ENCODE measurements at regions not wholly inside any gene's neighbourhood (a gene's known extent, or its start where the extent isn't known, plus 50 kb on each side); places are given as distances from the start of the nearest gene placed in this dataset.
"Not testable (repeated sequence)": the region's sequence is repeated elsewhere in the genome, so short reads cannot be mapped to it uniquely, and the experiment has no call there.

DNA sequence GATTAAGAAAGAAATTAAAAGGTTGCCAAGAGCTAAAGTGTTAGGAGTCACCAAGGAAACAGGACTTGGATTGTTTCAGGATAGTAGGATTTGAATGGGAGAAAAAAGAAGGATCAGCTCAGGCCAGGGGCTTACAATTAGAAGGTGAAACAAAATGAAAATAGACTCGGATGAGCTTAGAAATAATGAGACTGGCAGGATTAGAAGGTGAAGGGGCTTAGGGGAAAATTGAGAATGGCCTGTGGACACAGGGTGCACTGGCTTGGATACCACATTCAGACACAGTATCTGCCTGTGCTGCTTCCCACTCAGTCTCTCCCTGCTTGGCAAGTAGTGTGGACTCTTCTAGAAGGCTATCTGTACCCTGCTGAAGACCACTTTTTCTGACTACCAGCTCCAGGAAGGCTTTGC is 206.1 kb upstream of the ATP10A start:
- no peak for DNase-seq

DNA sequence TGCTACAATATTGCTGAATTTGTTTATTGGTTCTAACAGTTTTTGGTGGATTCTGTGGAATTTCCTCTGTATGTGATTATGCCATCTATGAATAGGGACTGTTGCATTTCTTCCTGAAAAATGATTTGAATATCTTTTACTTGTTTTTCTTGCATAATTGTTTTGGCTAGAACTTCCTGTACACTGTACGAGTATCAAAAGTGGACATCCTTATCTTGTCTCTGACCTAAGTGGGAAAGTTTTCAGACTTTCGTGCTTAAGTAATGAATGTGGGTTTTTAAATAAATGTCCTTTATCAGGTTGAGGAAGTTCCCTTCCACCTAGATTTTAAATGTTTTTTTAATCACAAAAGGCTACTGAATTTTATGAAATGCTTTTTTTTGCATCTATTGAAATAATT is 203.8 kb upstream of the ATP10A start:
- DNase-seq, result no peak

DNA sequence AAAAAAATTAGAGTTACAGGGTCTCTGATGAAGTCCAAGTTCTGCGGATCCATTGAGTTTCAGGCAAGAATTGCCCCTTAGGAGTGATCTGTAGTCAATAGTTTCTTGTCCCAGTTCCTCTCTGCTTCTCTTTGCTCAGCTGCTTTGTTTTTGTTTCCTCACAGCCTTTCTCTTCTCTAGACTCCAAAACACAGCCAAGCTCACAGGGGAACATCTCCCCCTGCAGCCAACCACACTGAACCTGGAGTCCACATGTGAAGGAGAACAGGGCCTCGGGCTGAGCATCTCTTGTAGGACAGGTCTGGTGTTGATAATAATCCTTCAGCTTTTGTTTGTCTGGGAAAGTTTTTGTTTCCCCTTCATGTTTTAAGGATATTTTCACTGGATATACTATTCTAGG is 202.6 kb upstream of the ATP10A start:
- DNase-seq, result no peak

DNA sequence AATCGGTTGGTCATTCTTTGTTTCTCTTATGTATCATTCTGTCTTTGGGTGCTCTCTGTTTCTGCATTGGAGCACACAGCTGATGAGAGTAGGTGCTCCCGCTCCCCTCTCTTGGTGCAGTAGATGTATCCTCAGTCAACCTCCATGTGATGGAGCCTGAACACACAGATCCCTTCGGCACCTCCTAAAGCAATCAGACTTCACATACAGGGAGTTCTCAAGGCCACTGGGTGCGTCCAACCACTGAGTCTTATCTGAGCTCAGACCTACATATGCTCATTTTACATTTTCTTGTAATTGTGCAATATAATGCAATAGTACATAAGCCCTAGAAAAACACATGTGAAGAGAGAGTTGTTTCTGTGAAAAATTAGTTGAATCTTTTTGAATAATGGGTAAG is 198.1 kb upstream of the ATP10A start:
- no peak for DNase-seq

DNA sequence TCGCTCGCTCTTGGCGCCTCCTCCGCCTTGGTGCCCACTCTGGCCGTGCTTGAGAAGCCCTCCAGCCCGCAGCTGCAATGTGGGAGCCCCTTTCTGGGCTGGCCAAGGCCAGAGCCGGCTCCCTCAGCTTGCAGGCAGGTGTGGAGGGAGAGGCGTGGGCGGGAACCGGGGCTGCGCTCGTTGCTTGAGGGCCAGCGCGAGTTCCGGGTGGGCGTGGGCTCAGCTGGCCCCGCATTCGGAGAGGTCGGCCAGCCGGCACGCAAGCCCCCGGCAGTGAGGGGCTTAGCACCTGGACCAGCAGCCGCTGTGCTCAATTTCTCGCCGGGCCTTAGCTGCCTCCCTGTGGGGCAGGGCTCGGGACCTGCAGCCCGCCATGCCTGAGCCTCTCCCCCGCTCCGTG is 193.6 kb upstream of the ATP10A start:
- DNase-seq, result not testable (repeated sequence)

DNA sequence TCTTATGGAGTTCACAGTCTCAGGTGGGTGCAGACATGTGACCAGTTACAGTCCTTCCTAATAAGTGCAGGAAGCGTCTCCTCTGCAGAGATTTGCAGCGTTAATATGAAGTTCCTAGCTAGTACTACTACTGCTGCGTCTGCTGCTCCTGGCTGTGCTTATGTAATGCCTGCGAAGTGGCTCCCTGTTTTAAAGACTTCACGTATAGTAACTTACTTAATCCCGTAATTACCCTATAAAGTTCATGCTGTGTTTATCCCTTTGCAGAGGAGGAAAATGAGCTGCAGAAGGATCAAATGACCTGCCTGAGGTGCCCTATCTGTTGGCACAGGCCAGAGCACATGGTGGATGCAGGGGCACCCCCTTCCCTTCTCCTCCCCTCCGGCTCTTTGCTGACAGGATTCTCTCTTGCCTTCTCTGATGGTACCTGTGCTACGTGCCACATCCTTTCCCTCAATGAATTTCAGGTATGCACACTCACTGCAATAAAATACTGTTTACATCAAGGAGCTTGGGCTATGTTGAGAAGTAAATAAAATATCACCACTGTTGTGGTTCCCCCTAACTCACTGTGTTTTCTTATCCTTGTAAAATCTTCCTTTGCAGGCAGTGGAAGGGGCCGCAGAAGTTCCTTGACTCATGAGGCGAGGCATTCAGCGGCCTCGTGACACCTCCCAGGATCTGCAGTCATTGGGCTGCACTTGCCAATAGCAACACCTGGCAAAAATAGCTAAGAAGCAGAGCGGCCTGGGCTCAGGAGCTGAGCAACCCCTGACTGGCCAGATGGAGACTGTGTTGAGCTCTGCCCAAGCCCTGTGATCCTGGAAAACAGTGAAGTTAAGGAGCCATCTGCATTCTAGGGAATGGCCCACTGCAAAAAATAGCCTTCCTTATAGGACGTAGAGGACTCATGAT is 188.9 kb upstream of the ATP10A start:
- DNase-seq, result no peak

DNA sequence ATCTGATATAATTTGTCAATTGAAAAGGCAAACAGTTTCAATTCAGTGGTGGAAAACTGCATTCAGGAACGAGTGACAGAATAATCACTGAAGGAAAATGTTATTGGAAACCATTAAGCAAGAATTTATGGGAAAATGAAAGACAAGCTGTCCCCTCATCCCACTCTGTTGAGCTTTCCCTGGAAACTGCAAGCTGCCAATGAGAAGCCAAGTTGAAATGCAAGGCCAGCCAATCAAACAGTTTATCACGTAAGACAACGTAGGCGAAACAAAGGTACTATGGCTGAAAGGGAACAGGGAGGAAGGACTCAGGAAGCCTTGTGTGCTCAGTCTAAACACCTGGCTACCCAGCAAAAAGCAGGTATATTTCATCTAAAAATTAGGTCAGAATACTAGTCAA is 187.9 kb upstream of the ATP10A start:
- no peak for DNase-seq

DNA sequence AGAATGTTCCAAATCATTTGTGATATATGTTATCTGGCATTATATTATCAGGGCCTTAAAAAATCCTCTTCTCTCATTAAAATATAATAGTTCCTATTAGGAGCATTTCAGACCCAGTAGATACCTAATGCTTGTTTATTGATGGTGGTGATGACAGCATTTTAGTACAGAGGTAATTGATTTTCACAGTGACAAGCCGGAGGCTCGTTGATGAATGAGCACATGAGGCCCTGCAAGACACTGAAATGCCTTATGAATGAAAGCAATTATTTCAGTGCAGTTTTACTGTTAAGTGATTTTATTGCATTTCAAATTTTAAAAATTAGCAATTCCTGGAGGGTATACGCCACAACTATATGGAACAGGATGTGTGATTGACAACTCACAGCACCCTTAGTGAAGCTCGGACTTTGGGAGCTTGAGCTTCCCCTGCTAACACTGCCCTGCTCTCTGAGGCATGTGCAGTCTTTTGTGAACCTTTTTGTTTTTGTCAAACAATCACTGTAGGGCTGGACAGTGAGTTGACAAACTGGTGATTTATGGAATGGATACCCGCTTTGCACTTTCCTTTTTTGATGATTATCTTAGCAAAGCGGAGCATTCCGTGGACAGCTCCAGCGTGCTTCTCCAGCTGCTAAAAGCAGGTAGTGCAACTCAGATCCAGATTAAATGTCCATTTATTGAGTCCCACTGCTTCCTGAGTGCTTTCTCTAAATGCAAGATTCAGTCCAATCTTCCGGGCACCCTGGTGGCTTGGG is 187.0 kb upstream of the ATP10A start:
- DNase-seq, result no peak

DNA sequence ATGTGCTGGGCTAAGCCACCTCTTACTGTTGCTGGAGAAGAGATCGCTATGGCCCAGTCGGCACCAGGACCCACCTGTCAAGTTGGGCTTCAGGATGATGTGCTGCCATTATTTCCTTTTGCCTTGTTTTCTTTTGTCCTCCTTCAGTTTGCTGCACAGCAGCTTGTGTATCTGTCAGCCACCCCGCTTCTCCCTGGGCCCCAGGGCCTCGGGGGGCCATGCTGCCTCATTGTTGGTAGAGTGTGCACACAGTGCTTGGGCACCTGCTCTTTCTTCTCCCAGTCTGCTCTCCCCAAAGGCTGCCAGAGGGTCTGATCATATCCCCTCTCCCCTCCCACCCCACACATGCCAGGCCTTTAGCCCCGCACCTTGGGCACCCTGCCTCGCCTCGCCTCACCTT is 185.5 kb upstream of the ATP10A start:
- DNase-seq, result no peak

DNA sequence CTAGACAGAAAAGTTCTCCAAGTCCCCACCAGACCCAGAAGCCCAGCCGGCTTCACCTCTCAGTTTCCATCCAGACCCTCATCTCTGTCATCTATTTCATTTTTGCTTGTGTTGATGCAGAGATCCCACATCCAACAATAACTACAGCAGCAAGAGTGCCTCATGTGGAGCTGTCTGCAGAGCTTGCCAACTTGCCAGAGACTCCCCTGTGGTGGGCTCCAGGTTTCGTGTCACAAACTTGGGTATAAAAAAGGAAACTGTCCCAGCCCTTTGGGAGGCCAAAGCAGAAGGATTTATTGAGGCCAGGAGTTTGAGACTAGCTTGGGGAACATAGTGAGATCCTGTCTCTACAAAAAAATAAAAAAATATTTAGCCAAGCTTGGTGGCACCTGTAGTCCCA is 182.4 kb upstream of the ATP10A start:
- no peak for DNase-seq

DNA sequence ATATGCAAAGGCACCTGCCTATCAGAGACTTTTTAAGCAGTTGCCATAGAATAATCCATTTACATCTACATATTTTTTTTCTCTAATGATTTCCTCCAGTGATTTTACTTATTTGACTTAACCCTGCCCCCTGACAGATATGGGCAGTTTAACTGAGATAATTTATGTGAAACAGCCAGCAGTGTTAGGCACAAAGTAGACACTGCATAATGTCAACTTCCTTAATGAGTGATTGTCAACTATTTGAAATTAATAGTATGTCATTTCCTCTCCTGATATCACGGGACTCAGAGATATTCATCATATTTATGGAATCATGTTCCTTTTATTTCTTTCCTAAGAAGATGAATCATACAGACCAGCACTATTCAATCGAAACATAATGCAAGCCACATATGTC is 179.9 kb upstream of the ATP10A start:
- no peak for DNase-seq

DNA sequence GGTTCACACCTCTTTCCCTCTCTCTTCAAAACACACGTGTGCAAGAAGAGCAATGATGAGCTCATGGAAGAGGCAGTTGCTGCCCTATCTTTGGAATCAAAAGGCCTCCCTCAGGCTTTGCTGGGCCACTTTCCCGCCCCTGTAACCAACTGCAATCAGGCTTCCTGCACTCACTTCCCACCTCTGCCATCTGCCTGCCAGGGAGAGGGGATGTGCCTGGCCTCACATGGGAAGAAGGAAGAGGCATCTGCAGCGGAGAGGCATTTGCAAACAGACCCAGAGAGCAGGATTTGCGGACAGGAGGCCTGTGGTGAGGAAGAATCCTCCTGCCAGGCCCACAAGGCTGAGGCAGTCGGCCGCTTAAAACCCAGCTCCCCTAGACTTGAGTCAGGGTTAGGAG is 175.6 kb upstream of the ATP10A start:
- no peak for DNase-seq

DNA sequence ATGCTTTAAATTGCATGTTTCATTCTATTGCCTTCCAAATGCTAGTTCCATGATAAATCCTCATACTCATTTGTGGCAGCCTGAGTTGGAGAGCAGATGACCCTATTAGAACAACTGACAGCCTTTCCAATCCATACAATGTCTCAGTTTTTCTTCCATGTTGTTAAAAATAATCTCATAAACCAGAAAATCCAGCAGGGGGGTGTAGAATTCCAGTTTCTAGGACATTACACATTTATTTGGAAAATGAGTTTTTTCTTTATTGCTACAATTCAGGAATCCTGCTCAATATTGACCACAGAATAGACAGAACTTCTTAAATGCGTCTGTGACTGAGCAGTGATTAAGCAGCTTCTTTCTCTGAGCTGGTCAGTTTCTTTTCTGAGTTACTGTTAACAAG is 174.2 kb upstream of the ATP10A start:
- no peak for DNase-seq

DNA sequence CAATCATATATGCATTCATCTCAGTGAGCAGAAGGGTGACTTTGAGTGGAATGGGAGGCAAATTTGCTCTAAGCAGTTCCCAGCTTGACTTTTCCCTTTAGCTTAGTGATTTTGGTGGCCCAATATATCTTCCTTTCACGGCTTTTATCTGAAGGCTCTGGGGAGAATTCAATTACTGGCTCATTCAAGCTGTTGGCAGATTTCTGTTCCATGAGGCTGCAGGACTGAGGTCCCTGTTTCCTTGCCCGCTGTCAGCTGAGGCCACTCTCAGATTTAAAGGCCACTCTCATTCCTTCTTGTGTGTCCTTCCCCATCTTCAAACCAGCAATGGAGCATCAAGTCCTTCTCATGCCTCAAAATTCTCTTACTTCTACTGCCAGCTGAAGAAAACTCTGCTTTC is 170.4 kb upstream of the ATP10A start:
- no peak for DNase-seq

DNA sequence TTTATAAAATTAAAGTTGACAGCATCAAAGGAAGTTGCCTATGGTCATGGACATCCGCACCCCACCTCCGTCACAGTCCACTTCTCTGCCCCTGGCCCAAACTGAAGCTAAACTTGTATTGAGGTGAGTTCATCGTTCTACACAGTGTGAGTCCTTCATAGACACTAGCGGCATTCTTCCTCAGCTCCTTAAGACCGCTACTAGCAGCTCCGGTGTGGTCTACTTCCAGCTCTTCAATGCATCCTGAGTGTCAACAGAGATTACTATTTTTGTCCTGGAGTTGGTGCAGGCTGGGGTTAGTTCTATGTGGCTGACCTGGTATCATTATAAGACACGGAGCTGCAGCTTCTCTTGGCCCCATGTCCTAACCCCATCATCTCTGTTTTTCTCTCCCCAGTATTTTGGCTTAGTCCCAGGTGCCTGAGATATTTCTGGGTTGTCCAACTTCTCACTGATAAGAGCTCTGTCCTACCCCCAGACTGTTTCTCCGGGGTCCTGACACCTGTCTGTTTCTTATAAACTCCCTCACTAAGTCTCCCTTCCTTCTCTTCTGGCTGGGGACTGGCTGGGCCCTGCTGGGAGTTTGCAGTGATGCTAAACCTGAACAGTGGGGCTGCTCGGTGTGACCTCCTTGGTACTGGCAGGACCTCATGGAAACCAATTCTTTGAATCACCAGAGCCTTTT is 169.2 kb upstream of the ATP10A start:
- no peak for DNase-seq

DNA sequence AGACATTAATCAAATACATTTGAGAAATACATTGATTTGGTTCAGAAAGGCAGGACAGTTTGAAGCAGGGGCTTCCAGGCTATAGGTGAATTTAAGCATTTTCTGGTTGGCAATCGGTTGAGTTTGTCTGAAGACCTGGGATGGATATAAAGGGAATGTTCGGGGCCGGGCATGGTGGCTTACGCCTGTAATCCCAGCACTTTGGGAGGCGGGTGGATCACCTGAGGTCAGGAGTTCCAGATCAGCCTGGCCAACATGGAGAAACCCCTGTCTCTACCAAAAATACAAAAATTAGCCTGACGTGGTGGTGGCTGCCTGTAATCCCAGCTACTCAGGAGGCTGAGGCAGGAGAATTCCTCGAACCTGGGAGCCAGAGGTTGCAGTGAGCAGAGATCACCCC is 166.5 kb upstream of the ATP10A start:
- DNase-seq, result not testable (repeated sequence)

DNA sequence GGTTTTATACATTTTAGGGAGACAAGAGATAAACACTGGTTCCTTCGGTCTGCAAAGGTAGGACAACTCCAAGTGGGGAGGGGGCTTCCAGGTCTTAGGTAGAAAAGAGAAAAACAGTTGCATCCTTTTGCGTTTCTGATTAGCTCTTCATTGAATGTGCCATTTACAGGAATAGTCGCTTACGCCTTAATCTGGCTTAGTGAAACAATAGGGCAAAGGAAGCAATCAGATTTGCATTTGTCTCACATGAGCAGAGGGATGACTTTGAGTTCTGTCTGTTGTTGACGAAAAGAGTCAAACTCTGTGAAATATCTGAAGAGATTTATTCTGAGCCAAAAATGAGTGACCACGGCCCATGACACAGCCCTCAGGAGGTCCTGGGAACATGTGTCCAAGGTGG is 166.0 kb upstream of the ATP10A start:
- no peak for DNase-seq

DNA sequence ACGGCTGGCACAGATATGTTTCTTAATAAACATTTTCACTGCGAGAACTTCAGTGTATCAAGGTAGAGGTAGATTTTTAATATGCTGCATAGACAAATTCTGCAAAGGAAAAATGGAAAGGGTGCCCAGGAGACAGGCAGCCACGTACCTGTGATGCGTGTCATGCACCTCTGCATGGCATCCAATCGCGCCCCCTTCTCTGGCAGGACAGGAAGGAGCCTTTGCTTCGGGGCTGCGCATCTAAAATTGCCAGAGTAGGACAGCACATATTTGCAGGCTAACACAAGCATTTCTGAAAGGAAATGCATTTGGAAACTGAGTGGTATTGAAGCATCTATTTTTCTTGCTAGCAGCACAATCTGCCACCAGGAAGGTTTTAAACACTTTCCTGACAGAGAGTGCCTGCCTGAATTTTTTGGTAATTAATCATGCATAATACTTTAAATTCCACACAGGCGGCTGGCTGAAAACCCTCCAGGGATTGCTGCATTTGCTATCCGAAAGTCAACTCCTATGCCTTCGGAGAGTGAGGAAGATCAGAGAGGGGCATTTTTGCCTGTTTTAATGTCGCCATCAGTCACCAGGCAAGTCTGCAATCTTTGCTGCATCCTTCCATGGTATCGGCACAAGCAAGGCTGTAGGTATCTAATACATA is 165.1 kb upstream of the ATP10A start:
- DNase-seq, result no peak

DNA sequence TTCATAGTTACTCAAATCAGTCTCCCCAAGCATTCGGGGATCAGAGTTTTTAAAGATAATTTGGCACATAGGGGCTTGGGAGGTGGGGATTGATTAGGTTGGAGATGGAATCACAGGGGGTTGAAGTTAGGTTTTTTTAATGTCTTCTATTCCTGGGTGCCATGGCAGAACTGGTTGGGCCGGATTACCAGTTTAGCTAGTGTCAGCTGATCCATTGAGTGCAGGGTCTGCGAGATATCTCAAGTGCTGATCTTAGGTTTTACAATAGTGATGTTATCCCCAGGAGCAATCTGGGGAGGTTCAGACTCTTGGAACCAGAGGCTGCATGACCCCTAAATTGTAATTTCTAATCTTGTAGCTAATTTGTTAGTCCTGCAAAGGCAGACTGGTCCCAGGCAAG is 163.5 kb upstream of the ATP10A start:
- DNase-seq, result not testable (repeated sequence)

DNA sequence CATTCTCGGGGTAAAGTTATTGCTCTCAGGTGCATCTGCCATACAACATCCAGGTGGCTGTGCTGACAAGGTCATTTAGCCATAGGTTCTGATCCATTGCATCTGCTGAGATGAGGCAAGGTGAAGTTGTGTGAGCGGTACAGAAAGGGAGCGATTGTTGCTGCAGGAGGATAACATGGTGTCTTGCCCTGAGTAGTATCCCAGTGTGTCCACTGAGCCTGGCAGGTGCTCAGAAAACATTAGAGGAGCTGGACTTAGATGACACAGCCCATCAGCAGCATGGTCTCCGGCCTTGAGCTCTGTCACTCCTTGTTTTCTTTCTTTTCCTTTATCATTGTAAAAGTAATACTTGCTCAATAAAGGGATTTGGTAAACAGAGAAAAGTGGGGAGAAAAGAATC is 161.1 kb upstream of the ATP10A start:
- DNase-seq, result no peak

DNA sequence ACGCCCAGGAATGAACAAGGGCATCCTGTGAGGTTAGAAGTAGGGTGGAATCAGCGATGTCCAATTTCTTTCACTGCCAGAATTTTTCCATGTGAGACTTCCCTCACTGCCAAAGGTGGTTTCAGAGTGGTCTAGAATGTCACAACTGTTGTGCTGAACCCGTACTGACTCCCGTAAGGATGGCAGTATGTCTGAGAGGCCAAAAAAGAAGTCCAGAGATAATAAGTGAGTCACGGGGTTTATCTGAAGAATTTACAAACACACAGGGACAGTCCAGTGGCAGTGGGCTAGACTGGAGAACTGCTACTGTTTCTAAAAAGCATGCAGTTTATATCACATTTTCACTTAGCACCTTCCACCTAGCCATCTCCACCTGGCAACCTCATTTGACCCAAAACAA is 160.6 kb upstream of the ATP10A start:
- DNase-seq, result no peak

DNA sequence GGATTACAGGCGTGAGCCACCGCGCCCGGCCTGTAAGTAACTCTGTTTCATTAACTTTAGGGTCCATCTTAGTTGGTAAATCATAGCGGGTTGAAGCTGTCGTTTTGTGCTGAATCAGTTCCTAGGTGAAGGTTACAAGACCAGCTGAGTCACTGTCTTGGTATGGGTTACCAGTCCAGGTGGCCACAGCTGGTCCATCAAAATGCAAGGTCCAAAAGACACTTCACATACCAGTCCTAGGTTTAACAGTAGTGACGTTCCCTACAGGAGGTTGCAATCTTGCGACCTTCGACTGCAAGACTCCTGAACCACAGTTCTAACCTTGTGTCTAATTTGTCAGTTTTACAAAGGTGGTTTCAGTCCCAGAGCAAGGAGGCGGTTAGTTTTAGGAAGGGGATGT is 160.1 kb upstream of the ATP10A start:
- DNase-seq, result no peak

DNA sequence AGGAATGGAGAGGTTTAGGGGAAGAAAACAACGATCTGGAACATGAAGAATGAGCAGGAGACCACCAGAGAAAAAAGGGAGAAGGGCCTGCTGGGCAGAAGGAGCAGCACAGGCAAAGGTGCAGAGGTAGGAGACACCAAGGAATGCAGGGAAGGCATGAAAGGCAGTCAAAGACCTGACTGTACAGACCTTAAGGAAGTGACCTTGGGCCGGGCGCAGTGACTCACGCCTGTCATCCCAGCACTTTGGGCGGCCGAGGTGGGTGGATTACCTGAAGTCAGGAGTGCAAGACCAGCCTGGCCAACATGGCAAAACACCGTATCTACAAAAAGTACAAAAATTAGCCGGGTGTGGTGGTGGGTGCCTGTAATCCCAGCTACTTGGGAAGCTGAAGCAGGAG is 157.7 kb upstream of the ATP10A start:
- no peak for DNase-seq

All from HCEC 1CT (cell line).